Panc1 (cell line): ENCODE measurements at regions not wholly inside any gene's neighbourhood (a gene's known extent, or its start where the extent isn't known, plus 50 kb on each side); places are given as distances from the start of the nearest gene placed in this dataset.

Experiments
- POLR2AphosphoS5 ChIP-seq: IDR thresholded peaks from 2 replicates; pipeline ENCODE4 v1.6.1; 2012; ENCODE audit warnings: mild to moderate bottlenecking, low read depth, low read length, moderate library complexity
- TF ChIP-seq, protein P1 (sequence below): fragments of 450-650 bp; IDR thresholded peaks from 2 replicates; pipeline ENCODE4 v1.5.1; 2017; ENCODE audit warnings: mild to moderate bottlenecking

DNA sequence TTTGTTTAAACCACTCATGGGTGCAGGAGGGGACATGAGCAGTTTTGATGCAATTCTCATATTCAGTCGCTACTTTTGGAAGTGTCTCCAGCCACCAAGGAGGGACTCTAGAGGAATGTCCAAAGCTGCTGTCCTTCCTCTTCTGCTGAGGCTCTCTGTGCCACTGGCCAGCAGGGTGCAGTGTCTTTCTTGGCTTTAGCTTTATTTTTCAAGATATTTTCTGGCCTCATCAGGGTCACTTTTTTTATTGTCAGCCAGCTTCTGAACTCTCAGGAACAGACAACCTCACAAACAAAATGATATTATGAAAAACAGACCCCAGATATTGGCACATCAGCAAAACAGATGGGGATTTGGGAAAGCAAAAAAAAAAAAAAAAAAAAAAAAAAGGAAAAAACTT is 289.3 kb upstream of the ZSWIM2 start:
- no peak for TF ChIP-seq POLR2AphosphoS5
- TF ChIP-seq, protein P1, sequence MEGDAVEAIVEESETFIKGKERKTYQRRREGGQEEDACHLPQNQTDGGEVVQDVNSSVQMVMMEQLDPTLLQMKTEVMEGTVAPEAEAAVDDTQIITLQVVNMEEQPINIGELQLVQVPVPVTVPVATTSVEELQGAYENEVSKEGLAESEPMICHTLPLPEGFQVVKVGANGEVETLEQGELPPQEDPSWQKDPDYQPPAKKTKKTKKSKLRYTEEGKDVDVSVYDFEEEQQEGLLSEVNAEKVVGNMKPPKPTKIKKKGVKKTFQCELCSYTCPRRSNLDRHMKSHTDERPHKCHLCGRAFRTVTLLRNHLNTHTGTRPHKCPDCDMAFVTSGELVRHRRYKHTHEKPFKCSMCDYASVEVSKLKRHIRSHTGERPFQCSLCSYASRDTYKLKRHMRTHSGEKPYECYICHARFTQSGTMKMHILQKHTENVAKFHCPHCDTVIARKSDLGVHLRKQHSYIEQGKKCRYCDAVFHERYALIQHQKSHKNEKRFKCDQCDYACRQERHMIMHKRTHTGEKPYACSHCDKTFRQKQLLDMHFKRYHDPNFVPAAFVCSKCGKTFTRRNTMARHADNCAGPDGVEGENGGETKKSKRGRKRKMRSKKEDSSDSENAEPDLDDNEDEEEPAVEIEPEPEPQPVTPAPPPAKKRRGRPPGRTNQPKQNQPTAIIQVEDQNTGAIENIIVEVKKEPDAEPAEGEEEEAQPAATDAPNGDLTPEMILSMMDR, result peak; percentile 82
